IMR-90 (cell line): ENCODE measurements at regions not wholly inside any gene's neighbourhood (a gene's known extent, or its start where the extent isn't known, plus 50 kb on each side); places are given as distances from the start of the nearest gene placed in this dataset.

Source experiments
- ATAC-seq: fragments of 200-7000 bp; cut with Tn5 transposase; 2 replicates; pipeline ENCODE4 v1.9.1; 2020; ENCODE audit warnings: low read depth, mild to moderate bottlenecking, moderate library complexity
- BruUV-seq: library from RNA; stranded (reverse); fragments of 400-500 nt; replicated peaks from 2 replicates; lab custom pipeline; 2021; lab: Mats Ljungman, UMichigan
- CTCF ChIA-PET: fragments of 300-600 bp; formaldehyde crosslinking; extraction: SDS; loops from one replicate; lab custom pipeline; 2021; ENCODE audit warnings: antibody characterized with exemption; lab: Yijun Ruan, JAX
- POLR2A ChIA-PET: fragments of 300-600 bp; sonication (Branson Sonifier 250); formaldehyde crosslinking; loops from one replicate; lab custom pipeline; 2022; ENCODE audit warnings: antibody characterized with exemption; ENCODE audit not compliant: unreplicated experiment; lab: Charles Lee
- DNase-seq: peaks from one replicate; pipeline ENCODE4 v3.0.0; 2013
- H2AFZ ChIP-seq: replicated peaks from 2 replicates; pipeline ENCODE3; 2013; ENCODE audit warnings: low read length, mild to moderate bottlenecking; ENCODE audit not compliant: poor library complexity
- H2AK5ac ChIP-seq: 2 replicates; pipeline ENCODE4 v1.6.1; 2013; ENCODE audit warnings: low read depth, low read length, inconsistent platforms
- H2AK9ac ChIP-seq: replicated peaks from 2 replicates; pipeline ENCODE3; 2013; ENCODE audit warnings: mild to moderate bottlenecking, low read depth, low read length, moderate library complexity; ENCODE audit not compliant: poor library complexity
- H2BK120ac ChIP-seq: 2 replicates; pipeline ENCODE4 v1.6.1; 2013; ENCODE audit warnings: low read depth, low read length, inconsistent platforms
- H2BK15ac ChIP-seq: 3 replicates; pipeline ENCODE4 v1.6.1; 2013; ENCODE audit warnings: low read depth, low read length, inconsistent platforms
- H2BK20ac ChIP-seq: 2 replicates; pipeline ENCODE4 v1.6.1; 2013; ENCODE audit warnings: low read depth, mild to moderate bottlenecking, inconsistent platforms, low read length, moderate library complexity
- H2BK5ac ChIP-seq: 2 replicates; pipeline ENCODE4 v1.6.1; 2013; ENCODE audit warnings: mild to moderate bottlenecking, low read depth, low read length, inconsistent platforms; ENCODE audit not compliant: poor library complexity, severe bottlenecking
- H3K14ac ChIP-seq: replicated peaks from 2 replicates; pipeline ENCODE4 v1.6.1; 2013; ENCODE audit warnings: low read depth, low read length, inconsistent platforms
- H3K18ac ChIP-seq: 2 replicates; pipeline ENCODE4 v1.6.1; 2013; ENCODE audit warnings: low read depth, low read length, control low read depth
- H3K23ac ChIP-seq: 2 replicates; pipeline ENCODE4 v1.6.1; 2013; ENCODE audit warnings: low read depth, low read length, inconsistent platforms
- H3K27ac ChIP-seq: 2 replicates; pipeline ENCODE4 v1.5.1; 2013; ENCODE audit warnings: mild to moderate bottlenecking, control low read depth, low read length; ENCODE audit not compliant: insufficient read depth
- H3K27me3 ChIP-seq: 2 replicates; pipeline ENCODE4 v1.6.1; 2013; ENCODE audit warnings: low read length; ENCODE audit not compliant: control insufficient read depth, insufficient read depth
- H3K36me3 ChIP-seq: 2 replicates; pipeline ENCODE4 v1.6.1; 2013; ENCODE audit warnings: low read length, mixed read lengths; ENCODE audit not compliant: control insufficient read depth, insufficient read depth
- H3K4ac ChIP-seq: 2 replicates; pipeline ENCODE4 v1.6.1; 2013; ENCODE audit warnings: low read depth, low read length, inconsistent platforms
- H3K4me1 ChIP-seq: 2 replicates; pipeline ENCODE4 v1.6.1; 2013; ENCODE audit warnings: low read length, mixed read lengths; ENCODE audit not compliant: control insufficient read depth, insufficient read depth
- H3K4me2 ChIP-seq: 2 replicates; pipeline ENCODE4 v1.6.1; 2013; ENCODE audit warnings: low read depth, mild to moderate bottlenecking, control low read depth, low read length, moderate library complexity
- H3K4me3 ChIP-seq: 2 replicates; pipeline ENCODE4 v1.5.1; 2013; ENCODE audit warnings: low read depth, mild to moderate bottlenecking, control low read depth, low read length, moderate library complexity; ENCODE audit not compliant: insufficient read depth
- H3K56ac ChIP-seq: 2 replicates; pipeline ENCODE4 v1.6.1; 2013; ENCODE audit warnings: low read length, inconsistent platforms; ENCODE audit not compliant: insufficient read depth; ENCODE audit errors: extremely low read depth
- H3K79me1 ChIP-seq, 2 experiments: 2 replicates each; pipeline ENCODE4 v1.6.1; 2013; ENCODE audit warnings: low read length in 2 of 2, inconsistent platforms in 1 of 2, low read depth in 1 of 2
- H3K9ac ChIP-seq: 2 replicates; pipeline ENCODE4 v1.6.1; 2013; ENCODE audit warnings: low read depth, low read length, control low read depth
- H3K9me1 ChIP-seq: 2 replicates; pipeline ENCODE4 v1.6.1; 2013; ENCODE audit warnings: low read length, inconsistent platforms; ENCODE audit not compliant: insufficient read depth
- H3K9me3 ChIP-seq: 2 replicates; pipeline ENCODE4 v1.6.1; 2013; ENCODE audit warnings: low read length; ENCODE audit not compliant: control insufficient read depth, insufficient read depth
- H4K20me1 ChIP-seq: 2 replicates; pipeline ENCODE4 v1.6.1; 2013; ENCODE audit warnings: low read length, inconsistent platforms; ENCODE audit not compliant: insufficient read depth
- H4K5ac ChIP-seq: 2 replicates; pipeline ENCODE4 v1.6.1; 2013; ENCODE audit warnings: mild to moderate bottlenecking, low read depth, low read length, control low read depth
- H4K8ac ChIP-seq, 2 experiments: 2 replicates each; pipeline ENCODE4 v1.6.1; 2013; ENCODE audit warnings: low read depth in 2 of 2, low read length in 2 of 2, control low read depth in 1 of 2, inconsistent platforms in 1 of 2
- H4K91ac ChIP-seq: 2 replicates; pipeline ENCODE4 v1.6.1; 2013; ENCODE audit warnings: low read depth, low read length, inconsistent platforms; ENCODE audit not compliant: insufficient read depth
- BHLHE40 ChIP-seq: fragments of 150-350 bp; IDR thresholded peaks from 2 replicates; pipeline ENCODE4 v1.6.1; 2016; ENCODE audit warnings: mild to moderate bottlenecking, low read depth, low read length
- CTCF ChIP-seq: conservative IDR thresholded peaks from 2 replicates; pipeline ENCODE4 v1.5.1; 2012; ENCODE audit warnings: mild to moderate bottlenecking, low read depth, low read length, improper control_type of control experiment
- ELK1 ChIP-seq: fragments of 150-350 bp; IDR thresholded peaks from 2 replicates; pipeline ENCODE4 v1.6.1; 2016; ENCODE audit warnings: low read depth, mild to moderate bottlenecking, low read length, moderate library complexity, borderline replicate concordance
- MAFK ChIP-seq: IDR thresholded peaks from 2 replicates; pipeline ENCODE4 v1.6.1; 2012; ENCODE audit warnings: low read depth, low read length, improper control_type of control experiment
- MAZ ChIP-seq: IDR thresholded peaks from 2 replicates; pipeline ENCODE4 v1.6.1; 2012; ENCODE audit warnings: low read depth, mild to moderate bottlenecking, low read length, improper control_type of control experiment, moderate library complexity, borderline replicate concordance
- MXI1 ChIP-seq: IDR thresholded peaks from 2 replicates; pipeline ENCODE4 v1.6.1; 2012; ENCODE audit warnings: low read depth, mild to moderate bottlenecking, low read length, moderate library complexity, borderline replicate concordance
- NFE2L2 ChIP-seq: fragments of 150-350 bp; IDR thresholded peaks from 2 replicates; pipeline ENCODE4 v1.6.1; 2016; ENCODE audit warnings: low read depth, mild to moderate bottlenecking, low read length
- POLR2A ChIP-seq: IDR thresholded peaks from 2 replicates; pipeline ENCODE4 v1.6.1; 2012; ENCODE audit warnings: mild to moderate bottlenecking, low read depth, low read length
- RFX5 ChIP-seq: IDR thresholded peaks from 2 replicates; pipeline ENCODE4 v1.8.0; 2012; ENCODE audit warnings: low read depth, mild to moderate bottlenecking, low read length, moderate library complexity
- WGBS, 2 experiments: methylation state at CpG; one replicate each; pipeline versions ENCODE4 v1.1.5 to v1.1.7; 2013; ENCODE audit warnings: missing lambda C conversion rate in 2 of 2; ENCODE audit not compliant: insufficient read length in 1 of 2; ENCODE audit errors: extremely low coverage in 2 of 2; 5-methylcytosine and 5-hydroxymethylcytosine counted together
- dilution Hi-C: fragments of 300-500 bp; cut with HindIII; formaldehyde crosslinking; loops from one replicate; pipeline ENCODE4 v1.14.3; 2018; ENCODE audit warnings: low sequenced_read_pairs; ENCODE audit not compliant: unreplicated experiment
- in situ Hi-C: fragments of 300-500 bp; cut with MboI; formaldehyde crosslinking; loops from 3 replicates; pipeline ENCODE4 v1.14.3; 2019; ENCODE audit warnings: low sequenced_read_pairs, inconsistent platforms, mixed read lengths
- intact Hi-C: fragments of 100-400 bp; cut with micrococcal nuclease; formaldehyde crosslinking; loops from 2 replicates; pipeline ENCODE4 v1.10.0; 2022

GRCh38 chr6:90708206-90708737 lies 121.4 kb upstream of the MAP3K7 start:
- H3K9ac ChIP-seq, result no peak overlapping the region
- no peak overlapping the region for H3K4ac ChIP-seq
- H3K9me1 ChIP-seq, result no peaks in the 10 kb centered on the region
- H2AK9ac ChIP-seq, result no peak overlapping the region
- in situ Hi-C loops (no loop called here), intact Hi-C loops (no loop called here), dilution Hi-C loops (no loop called here)
- H2AK5ac ChIP-seq, result no peak overlapping the region
- no peaks in the 10 kb centered on the region for H3K36me3 ChIP-seq
- H3K14ac ChIP-seq, result no peak overlapping the region
- H3K4me1 ChIP-seq, result no peaks in the 10 kb centered on the region
- H3K23ac ChIP-seq, result no peak overlapping the region
- H4K8ac ChIP-seq, result no peak overlapping the region
- H3K27me3 ChIP-seq, result no peaks in the 10 kb centered on the region; the same call in 1 of the 2 replicates
- ChIA-PET POLR2A (no interaction called here), CTCF (no interaction called here)
- H4K5ac ChIP-seq, result no peak overlapping the region
- WGBS, 2 experiments, result no CpG with 5 or more reads among the region's 5 CpGs
- no peak overlapping the region for H2BK15ac ChIP-seq
- no peak overlapping the region for H3K18ac ChIP-seq
- H2BK120ac ChIP-seq, result no peak overlapping the region
- no peak overlapping the region for H3K4me2 ChIP-seq
- no peaks in the 10 kb centered on the region for H3K79me1 ChIP-seq
- no peak overlapping the region for H3K27ac ChIP-seq
- no peak overlapping the region for H2AFZ ChIP-seq
- no peaks in the 10 kb centered on the region for H3K9me3 ChIP-seq
- DNase-seq (no peak), ATAC-seq (no peak)
- no peaks in the 10 kb centered on the region for H4K20me1 ChIP-seq
- H2BK5ac ChIP-seq, result no peak overlapping the region
- H2BK20ac ChIP-seq, result no peak overlapping the region
- no peak overlapping the region for H3K4me3 ChIP-seq
- no peak overlapping the region for H3K56ac ChIP-seq
- no peak overlapping the region for H4K91ac ChIP-seq
- BruUV-seq, result no TSS peak
- TF ChIP-seq MAZ (no peak), BHLHE40 (no peak), MXI1 (no peak), NFE2L2 (no peak), POLR2A (no peak), RFX5 (no peak), ELK1 (no peak), CTCF (no peak), MAFK (no peak)
